ENCODE measurements at regions not wholly inside any gene's neighbourhood (a gene's known extent, or its start where the extent isn't known, plus 50 kb on each side); places are given as distances from the start of the nearest gene placed in this dataset.

GRCh38 chr11:128244871-128245270 lies 342.5 kb downstream of the ETS1 start:
- Mint-ChIP-seq H3K9me3 (ENCODE audit: low read depth) (no peaks in the 10 kb centered on the region), H3K27ac (no peak overlapping the region), H3K4me3 (no peak overlapping the region), H3K4me1 (no peaks in the 10 kb centered on the region), H3K36me3 (ENCODE audit: low read depth) (no peaks in the 10 kb centered on the region), H3K27me3 (peaks cover 1% of the 10 kb centered on the region)
- no peak for DNase-seq
- no peak for ATAC-seq
- intact Hi-C loops (cut with DNase I, micrococcal nuclease) = no loop called here
- ChIA-PET POLR2A (no interaction called here), CTCF (interaction anchor here (0.7 to 1.2 kb wide), 3 partner anchors 15 to 386 kb away, joined by 3 to 4 read pairs (median 3); no protein-coding TSS in a partner anchor)

- intact Hi-C loops (cut with DNase I, micrococcal nuclease) = no loop called here
- POLR2A ChIA-PET = no interaction called here
- H3K9me3 Mint-ChIP-seq (ENCODE audit: low read depth) = no peaks in the 10 kb centered on the region
- no peak overlapping the region for H3K27ac Mint-ChIP-seq
- CTCF ChIA-PET = interaction anchor here (0.9 kb wide), 1 partner anchor 401 kb away, joined by 3 read pairs; no protein-coding TSS in a partner anchor
- DNase-seq (no peak), ATAC-seq (no peak)
- H3K4me1 Mint-ChIP-seq = peaks cover 20% of the 10 kb centered on the region
- H3K36me3 Mint-ChIP-seq (ENCODE audit: low read depth) = no peaks in the 10 kb centered on the region
- H3K4me3 Mint-ChIP-seq = no peak overlapping the region
- H3K27me3 Mint-ChIP-seq = peaks cover 1% of the 10 kb centered on the region
Observed at GRCh38 chr11:128242451-128242850, 344.9 kb downstream of the ETS1 start.

GRCh38 chr11:128240546-128240945 lies 346.8 kb downstream of the ETS1 start:
- ChIA-PET POLR2A (no interaction called here), CTCF (interaction anchor here (0.7 to 1.3 kb wide), 2 partner anchors 94 to 392 kb away, joined by 3 to 7 read pairs; no protein-coding TSS in a partner anchor)
- Mint-ChIP-seq H3K4me1 (peaks cover 30% of the 10 kb centered on the region), H3K27me3 (peaks cover 1% of the 10 kb centered on the region), H3K36me3 (ENCODE audit: low read depth) (no peaks in the 10 kb centered on the region), H3K9me3 (ENCODE audit: low read depth) (no peaks in the 10 kb centered on the region), H3K4me3 (no peak overlapping the region), H3K27ac (no peak overlapping the region)
- no peak for DNase-seq
- intact Hi-C loops (cut with DNase I, micrococcal nuclease) = no loop called here
- ATAC-seq = no peak

- no peaks in the 10 kb centered on the region for H3K27me3 Mint-ChIP-seq
- no peaks in the 10 kb centered on the region for H3K36me3 Mint-ChIP-seq (ENCODE audit: low read depth)
- H3K27ac Mint-ChIP-seq = peak overlapping the region; percentile 84
- intact Hi-C loops (cut with DNase I, micrococcal nuclease) = loop anchor here (1.0 to 10.0 kb wide), 6 partner anchors 45 to 1405 kb away; no protein-coding TSS in a partner anchor
- peaks cover 34% of the 10 kb centered on the region for H3K4me1 Mint-ChIP-seq
- no peaks in the 10 kb centered on the region for H3K9me3 Mint-ChIP-seq (ENCODE audit: low read depth)
- peak overlapping the region; percentile 39 for H3K4me3 Mint-ChIP-seq
- no peak for DNase-seq
- ChIA-PET POLR2A (interaction anchor here (0.5 to 0.6 kb wide), 4 partner anchors 41 to 305 kb away, joined by 3 to 9 read pairs (median 4); no protein-coding TSS in a partner anchor), CTCF (interaction anchor here (0.6 to 0.7 kb wide), 2 partner anchors 23 to 284 kb away, joined by 3 to 4 read pairs; no protein-coding TSS in a partner anchor)
- peak; percentile 24 for ATAC-seq
Observed at GRCh38 chr11:128239306-128239705, 348.1 kb downstream of the ETS1 start.

GRCh38 chr11:128238521-128239265 lies 348.7 kb downstream of the ETS1 start:
- Mint-ChIP-seq H3K4me3 (peak overlapping the region; percentile 39), H3K27ac (peak overlapping the region; percentile 84), H3K36me3 (ENCODE audit: low read depth) (no peaks in the 10 kb centered on the region), H3K9me3 (ENCODE audit: low read depth) (no peaks in the 10 kb centered on the region), H3K4me1 (peaks cover 34% of the 10 kb centered on the region), H3K27me3 (no peaks in the 10 kb centered on the region)
- POLR2A ChIA-PET = interaction anchor here (0.5 to 0.6 kb wide), 4 partner anchors 41 to 305 kb away, joined by 3 to 9 read pairs (median 4); no protein-coding TSS in a partner anchor
- no peak for DNase-seq
- intact Hi-C loops (cut with DNase I, micrococcal nuclease) = loop anchor here (1.0 to 10.0 kb wide), 7 partner anchors 11 to 1406 kb away; no protein-coding TSS in a partner anchor
- CTCF ChIA-PET = interaction anchor here (0.6 to 1.4 kb wide), 3 partner anchors 32 to 284 kb away, joined by 3 to 4 read pairs (median 3); no protein-coding TSS in a partner anchor
- peak; percentile 94 for ATAC-seq

- ATAC-seq (no peak), DNase-seq (no peak)
- no peaks in the 10 kb centered on the region for H3K36me3 Mint-ChIP-seq (ENCODE audit: low read depth)
- intact Hi-C loops (cut with DNase I, micrococcal nuclease) = loop anchor here in 1 of 2 experiments (10.0 kb wide), 1 partner anchor 1408 kb away; no protein-coding TSS in a partner anchor
- no peaks in the 10 kb centered on the region for H3K9me3 Mint-ChIP-seq (ENCODE audit: low read depth)
- H3K27me3 Mint-ChIP-seq = no peaks in the 10 kb centered on the region
- ChIA-PET CTCF (interaction anchor here (0.6 to 1.4 kb wide), 4 partner anchors 52 to 256 kb away, joined by 3 to 4 read pairs (median 4); no protein-coding TSS in a partner anchor), POLR2A (interaction anchor here (0.7 to 0.8 kb wide), 2 partner anchors 110 to 120 kb away, joined by 3 read pairs; no protein-coding TSS in a partner anchor)
- no peak overlapping the region for H3K4me3 Mint-ChIP-seq
- no peak overlapping the region for H3K27ac Mint-ChIP-seq
- peaks cover 50% of the 10 kb centered on the region for H3K4me1 Mint-ChIP-seq
Observed at GRCh38 chr11:128236506-128237498, 350.6 kb downstream of the ETS1 start.

GRCh38 chr11:128235958-128236357 lies 351.4 kb downstream of the ETS1 start:
- ChIA-PET CTCF (interaction anchor here (0.7 to 1.2 kb wide), 3 partner anchors 51 to 393 kb away, joined by 3 read pairs; no protein-coding TSS in a partner anchor), POLR2A (no interaction called here)
- H3K9me3 Mint-ChIP-seq (ENCODE audit: low read depth) = no peaks in the 10 kb centered on the region
- ATAC-seq (no peak), DNase-seq (no peak)
- H3K27me3 Mint-ChIP-seq = no peaks in the 10 kb centered on the region
- intact Hi-C loops (cut with DNase I, micrococcal nuclease) = loop anchor here in 1 of 2 experiments (10.0 kb wide), 1 partner anchor 1409 kb away; no protein-coding TSS in a partner anchor
- no peak overlapping the region for H3K4me3 Mint-ChIP-seq
- peaks cover 55% of the 10 kb centered on the region for H3K4me1 Mint-ChIP-seq
- no peaks in the 10 kb centered on the region for H3K36me3 Mint-ChIP-seq (ENCODE audit: low read depth)
- H3K27ac Mint-ChIP-seq = no peak overlapping the region

GRCh38 chr11:128235426-128235825 lies 351.9 kb downstream of the ETS1 start:
- Mint-ChIP-seq H3K4me1 (peaks cover 57% of the 10 kb centered on the region), H3K27me3 (no peaks in the 10 kb centered on the region), H3K9me3 (ENCODE audit: low read depth) (no peaks in the 10 kb centered on the region), H3K27ac (no peak overlapping the region), H3K4me3 (no peak overlapping the region), H3K36me3 (ENCODE audit: low read depth) (no peaks in the 10 kb centered on the region)
- DNase-seq (no peak), ATAC-seq (no peak)
- POLR2A ChIA-PET = no interaction called here
- CTCF ChIA-PET = interaction anchor here (0.7 to 1.2 kb wide), 3 partner anchors 52 to 393 kb away, joined by 3 read pairs; no protein-coding TSS in a partner anchor
- intact Hi-C loops (cut with DNase I, micrococcal nuclease) = loop anchor here in 1 of 2 experiments (10.0 kb wide), 1 partner anchor 1409 kb away; no protein-coding TSS in a partner anchor

- intact Hi-C loops (cut with DNase I, micrococcal nuclease) = loop anchor here (5.0 to 10.0 kb wide), 4 partner anchors 238 to 1411 kb away; no protein-coding TSS in a partner anchor
- ChIA-PET POLR2A (no interaction called here), CTCF (interaction anchor here (0.8 kb wide), 1 partner anchor 77 kb away, joined by 4 read pairs; no protein-coding TSS in a partner anchor)
- Mint-ChIP-seq H3K4me3 (no peak overlapping the region), H3K9me3 (ENCODE audit: low read depth) (no peaks in the 10 kb centered on the region), H3K4me1 (peaks cover 63% of the 10 kb centered on the region), H3K27ac (no peak overlapping the region), H3K36me3 (ENCODE audit: low read depth) (no peaks in the 10 kb centered on the region), H3K27me3 (no peaks in the 10 kb centered on the region)
- DNase-seq (no peak), ATAC-seq (no peak)
Observed at GRCh38 chr11:128234143-128234542, 353.2 kb downstream of the ETS1 start.

- H3K4me1 Mint-ChIP-seq = peaks cover 60% of the 10 kb centered on the region
- ATAC-seq (peak; percentile 63), DNase-seq (peak; percentile 81)
- no peaks in the 10 kb centered on the region for H3K36me3 Mint-ChIP-seq (ENCODE audit: low read depth)
- no peaks in the 10 kb centered on the region for H3K27me3 Mint-ChIP-seq
- peaks cover 3% of the 10 kb centered on the region for H3K9me3 Mint-ChIP-seq (ENCODE audit: low read depth)
- POLR2A ChIA-PET = interaction anchor here (3.2 kb wide), 1 partner anchor 56 kb away, joined by 12 read pairs; no protein-coding TSS in a partner anchor
- CTCF ChIA-PET = interaction anchor here (0.6 kb wide), 1 partner anchor 18 kb away, joined by 3 read pairs; no protein-coding TSS in a partner anchor
- no peak overlapping the region for H3K4me3 Mint-ChIP-seq
- intact Hi-C loops (cut with DNase I, micrococcal nuclease) = loop anchor here (1.0 to 10.0 kb wide), 11 partner anchors 32 to 1412 kb away; no protein-coding TSS in a partner anchor
- peak overlapping the region; percentile 92 for H3K27ac Mint-ChIP-seq
Observed at GRCh38 chr11:128232588-128232987, 354.8 kb downstream of the ETS1 start.
